ENCODE measurements at regions not wholly inside any gene's neighbourhood (a gene's known extent, or its start where the extent isn't known, plus 50 kb on each side); places are given as distances from the start of the nearest gene placed in this dataset.
"Not testable (repeated sequence)": the region's sequence is repeated elsewhere in the genome, so short reads cannot be mapped to it uniquely, and the experiment has no call there.

DNA sequence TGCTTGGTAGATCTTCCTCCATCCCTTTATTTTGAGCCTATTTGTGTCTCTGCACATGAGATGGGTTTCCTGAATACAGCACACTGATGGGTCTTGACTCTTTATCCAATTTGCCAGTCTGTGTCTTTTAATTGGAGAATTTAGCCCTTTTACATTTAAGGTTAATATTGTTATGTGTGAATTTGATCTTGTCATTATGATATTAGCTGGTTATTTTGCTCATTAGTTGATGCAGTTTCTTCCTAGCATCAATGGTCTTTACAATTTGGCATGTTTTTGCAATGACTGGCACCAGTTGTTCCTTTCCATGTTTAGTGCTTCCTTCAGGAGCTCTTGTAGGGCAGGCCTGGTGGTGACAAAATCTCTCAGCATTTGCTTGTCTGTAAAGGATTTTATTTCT is 72.4 kb downstream of the HNRNPD start:
- DNase-seq (ENCODE audit: low read depth in 2 of 2), result not testable (repeated sequence)

GRCh38 chr4:82293304-82293703 is 80.5 kb downstream of the HNRNPD start:
- DNase-seq (ENCODE audit: low read depth in 2 of 2), result peak in 1 of 2 donors; percentile 13

GRCh38 chr4:82287720-82288119 is 86.1 kb downstream of the HNRNPD start:
- no peak for DNase-seq (ENCODE audit: low read depth in 2 of 2)

GRCh38 chr4:82284858-82285805 is 88.7 kb downstream of the HNRNPD start:
- peak; percentile 96 to 99 for DNase-seq (ENCODE audit: low read depth in 2 of 2)

- DNase-seq (ENCODE audit: low read depth in 2 of 2), result no peak
Measured at GRCh38 chr4:82284475-82284857, 89.3 kb downstream of the HNRNPD start.

GRCh38 chr4:82282875-82283274 is 90.9 kb downstream of the HNRNPD start:
- no peak for DNase-seq (ENCODE audit: low read depth in 2 of 2)

DNA sequence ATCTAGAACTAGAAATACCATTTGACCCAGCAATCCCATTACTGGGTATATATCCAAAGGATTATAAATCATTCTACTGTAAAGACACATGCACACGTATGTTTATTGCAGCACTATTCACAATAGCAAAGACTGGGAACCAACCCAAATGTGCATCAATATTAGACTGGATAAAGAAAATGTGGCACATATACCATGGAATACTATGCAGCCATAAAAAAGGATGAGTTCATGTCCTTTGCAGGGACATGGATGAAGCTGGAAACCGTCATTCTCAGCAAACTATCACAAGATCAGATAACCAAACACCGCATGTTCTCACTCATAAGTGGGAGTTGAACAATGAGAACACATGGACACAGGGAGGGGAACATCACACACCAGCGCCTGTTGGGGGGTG is 94.2 kb downstream of the HNRNPD start:
- not testable (repeated sequence) for DNase-seq (ENCODE audit: low read depth in 2 of 2)

- DNase-seq (ENCODE audit: low read depth in 2 of 2), result no peak
Measured at GRCh38 chr4:82276332-82276640, 97.5 kb downstream of the HNRNPD start.

- no peak for DNase-seq (ENCODE audit: low read depth in 2 of 2)
Measured at GRCh38 chr4:82275431-82276331, 98.1 kb downstream of the HNRNPD start.

GRCh38 chr4:82274700-82275099 is 99.1 kb downstream of the HNRNPD start:
- DNase-seq (ENCODE audit: low read depth in 2 of 2), result not testable (repeated sequence)

DNA sequence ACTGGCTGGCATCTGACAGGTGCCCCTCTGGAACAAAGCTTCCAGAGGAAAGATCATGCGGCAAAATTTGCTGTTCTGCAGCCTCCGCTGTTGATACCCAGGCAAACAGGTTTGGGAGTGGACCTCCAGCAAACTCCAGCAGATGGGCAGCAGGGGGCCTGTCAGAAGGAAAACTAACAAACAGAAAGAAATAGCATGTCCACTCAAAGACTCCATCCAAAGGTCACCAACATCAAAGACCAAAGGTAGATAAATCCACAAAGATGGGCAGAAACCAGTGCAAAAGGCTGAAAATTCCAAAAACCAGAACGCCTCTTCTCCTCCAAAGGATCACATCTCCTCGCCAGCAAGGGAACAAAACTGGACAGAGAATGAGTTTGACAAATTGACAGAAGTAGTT is 101.3 kb downstream of the HNRNPD start:
- not testable (repeated sequence) for DNase-seq (ENCODE audit: low read depth in 2 of 2)

- DNase-seq (ENCODE audit: low read depth in 2 of 2), result not testable (repeated sequence)
Measured at GRCh38 chr4:82271915-82272480, 101.8 kb downstream of the HNRNPD start.

GRCh38 chr4:82268826-82269193 is 105.0 kb downstream of the HNRNPD start:
- DNase-seq (ENCODE audit: low read depth in 2 of 2), result no peak

DNA sequence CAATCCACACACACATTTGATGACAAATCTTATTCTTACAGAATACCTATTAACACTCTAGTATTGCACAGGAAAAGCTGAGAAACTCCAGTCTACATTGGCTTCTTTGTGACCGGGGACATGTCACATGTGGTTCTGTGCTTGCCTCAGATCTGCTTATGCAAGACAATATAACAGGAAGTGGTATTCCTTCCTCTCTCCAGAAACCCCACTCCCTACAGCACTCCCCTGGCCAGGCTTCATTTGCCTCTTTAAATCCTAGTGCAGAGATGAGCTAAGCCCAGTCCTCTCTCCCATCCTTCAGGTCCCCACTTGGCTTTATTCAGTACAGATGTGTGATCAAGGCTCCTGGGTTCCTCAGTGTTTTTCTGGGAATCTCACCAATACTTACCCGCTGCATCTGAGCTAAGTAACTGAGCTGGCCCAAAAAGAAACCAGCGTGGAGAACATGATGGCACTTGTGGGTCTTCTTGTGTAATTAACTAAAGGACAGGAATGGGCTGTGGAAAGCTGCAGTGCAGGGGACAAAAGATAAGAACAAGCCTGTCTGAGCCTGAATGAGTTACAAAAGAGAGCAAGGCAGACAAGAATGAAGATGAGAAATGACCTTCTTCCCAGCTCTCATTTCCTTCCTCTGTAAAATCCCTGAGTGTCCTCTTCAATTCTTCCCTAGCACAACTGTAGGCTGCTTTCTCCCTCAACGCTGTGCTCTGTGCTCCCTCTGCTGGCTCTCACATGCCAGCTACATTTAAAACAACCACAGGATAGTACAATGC is 105.6 kb downstream of the HNRNPD start:
- peak in 1 of 2 donors; percentile 14 for DNase-seq (ENCODE audit: low read depth in 2 of 2)

- no peak for DNase-seq (ENCODE audit: low read depth in 2 of 2)
Measured at GRCh38 chr4:82267506-82267905, 106.3 kb downstream of the HNRNPD start.

GRCh38 chr4:82266345-82266744 is 107.4 kb downstream of the HNRNPD start:
- no peak for DNase-seq (ENCODE audit: low read depth in 2 of 2)

DNA sequence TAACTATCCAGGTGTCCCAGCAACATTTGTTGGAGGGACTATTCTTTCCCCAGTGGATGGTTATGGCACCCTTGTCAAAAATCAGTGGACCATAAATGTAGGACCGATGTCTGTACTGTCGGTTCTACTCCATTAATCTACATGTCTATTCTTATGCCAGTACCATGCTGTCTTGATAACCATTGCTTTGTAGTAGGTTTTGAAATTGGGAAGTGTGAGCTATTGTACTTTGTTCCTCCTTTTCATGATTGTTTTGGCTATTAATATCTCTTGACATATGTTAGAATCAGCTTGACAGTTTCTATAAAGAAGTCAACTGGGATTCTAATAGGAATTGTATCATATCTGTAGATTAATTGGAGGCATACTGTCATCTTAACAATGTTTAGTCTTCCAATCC is 112.7 kb downstream of the HNRNPD start:
- DNase-seq (ENCODE audit: low read depth in 2 of 2), result no peak

- DNase-seq (ENCODE audit: low read depth in 2 of 2), result no peak
Measured at GRCh38 chr4:82260632-82261031, 113.2 kb downstream of the HNRNPD start.

- no peak for DNase-seq (ENCODE audit: low read depth in 2 of 2)
Measured at GRCh38 chr4:82256718-82257117, 117.1 kb downstream of the HNRNPD start.

DNA sequence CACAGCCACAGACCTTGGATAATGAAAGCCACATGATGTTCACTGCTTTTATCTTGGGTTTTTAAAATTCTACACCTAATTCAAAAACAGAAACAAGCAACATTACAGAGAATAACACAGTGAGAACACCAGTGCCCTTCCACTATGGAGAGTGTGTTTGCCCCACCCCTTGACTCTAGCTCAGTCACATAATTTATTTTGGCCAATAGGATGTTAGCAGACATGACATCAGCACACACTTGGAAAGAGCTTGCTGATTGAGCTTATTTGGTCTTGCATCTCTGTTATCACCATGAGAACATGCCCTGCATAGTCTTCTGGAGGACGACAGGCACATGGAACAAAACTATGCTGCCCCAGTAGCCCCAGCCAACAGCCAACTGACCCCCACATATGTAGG is 118.1 kb downstream of the HNRNPD start:
- no peak for DNase-seq (ENCODE audit: low read depth in 2 of 2)

DNA sequence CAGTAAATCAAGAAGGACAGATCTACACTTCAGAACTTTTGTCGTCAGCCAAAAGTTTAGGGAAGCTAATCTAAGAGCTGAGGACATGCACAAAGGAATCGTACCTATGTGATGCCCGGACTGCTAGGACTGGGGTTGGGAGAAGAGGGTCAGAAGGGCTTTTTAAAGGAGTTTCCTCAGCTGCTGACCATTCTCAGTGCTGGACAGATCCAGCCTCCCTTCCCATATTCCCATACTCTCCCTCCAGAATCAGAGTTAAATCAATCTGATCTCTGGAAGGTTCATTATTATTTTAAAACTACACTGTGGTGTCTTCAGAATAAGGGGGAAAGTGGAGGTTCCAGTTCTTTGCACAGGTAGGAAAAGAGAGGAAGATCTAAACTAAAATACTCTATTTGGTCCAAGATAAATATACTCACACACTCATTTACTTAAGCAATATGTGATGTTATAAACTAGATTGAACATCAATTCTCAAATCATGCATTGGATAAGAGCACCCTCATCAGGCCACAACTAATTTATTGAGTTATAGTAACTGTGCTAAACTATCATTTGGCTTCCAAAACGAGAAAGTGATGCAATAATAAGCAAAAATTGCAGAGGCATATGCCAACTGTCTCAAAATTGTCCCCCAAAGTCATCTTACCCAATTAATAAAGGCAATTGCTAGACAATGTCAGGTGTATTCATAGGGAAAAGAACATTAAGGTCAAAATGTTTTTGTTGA is 124.7 kb downstream of the HNRNPD start:
- DNase-seq (ENCODE audit: low read depth in 2 of 2), result no peak

Data from activated CD8-positive, alpha-beta memory T cell treated with anti-CD3 and anti-CD28 coated beads for 4 hours (primary cell).